ENCODE measurements at regions not wholly inside any gene's neighbourhood (a gene's known extent, or its start where the extent isn't known, plus 50 kb on each side); places are given as distances from the start of the nearest gene placed in this dataset.

GRCh38 chr18:65279668-65280305, 471.0 kb upstream of the CDH7 start:
- DNase-seq, result no peak
- Histone ChIP-seq H3K4me3 (ENCODE audit: low read length) (no peak overlapping the region), H3K79me2 (ENCODE audit: low read length) (no peaks in the 10 kb centered on the region), H3F3A (ENCODE audit: insufficient read depth, low read length) (no peaks in the 10 kb centered on the region), H4K20me1 (ENCODE audit: insufficient read depth, low read length) (no peaks in the 10 kb centered on the region), H3K9me3 (replicated peaks; ENCODE audit: insufficient read depth, low read length) (no peaks in the 10 kb centered on the region), H3K9ac (ENCODE audit: low read length) (no peak overlapping the region), H3K4me2 (ENCODE audit: low read depth, low read length) (no peak overlapping the region), H3K27me3 (replicated peaks; ENCODE audit: insufficient read depth, low read length) (no peaks in the 10 kb centered on the region), H3K36me3 (replicated peaks; ENCODE audit: insufficient read depth, low read length) (no peaks in the 10 kb centered on the region), H3K9me2 (replicated peaks; ENCODE audit: insufficient read depth, low read length) (no peaks in the 10 kb centered on the region), H3K27ac (ENCODE audit: low read length) (no peak overlapping the region), H2AFZ (ENCODE audit: low read length) (no peak overlapping the region), H3K4me1 (ENCODE audit: low read length) (no peaks in the 10 kb centered on the region)
- no peak for TF ChIP-seq EZH2phosphoT487 (IDR thresholded peaks at IDR 0.05; ENCODE audit: low read length)
- TF ChIP-seq CTCF (IDR thresholded peaks at IDR 0.05; ENCODE audit: low read length), result no peak
- no peak for TF ChIP-seq EZH2 (optimal IDR thresholded peaks at IDR 0.05; ENCODE audit: low read depth, low read length)

- Histone ChIP-seq H3K9me3 (replicated peaks; ENCODE audit: insufficient read depth, low read length) (no peaks in the 10 kb centered on the region), H3K4me1 (ENCODE audit: low read length) (no peaks in the 10 kb centered on the region), H3K4me3 (ENCODE audit: low read length) (no peak overlapping the region), H3K4me2 (ENCODE audit: low read depth, low read length) (no peak overlapping the region), H4K20me1 (ENCODE audit: insufficient read depth, low read length) (no peaks in the 10 kb centered on the region), H3K79me2 (ENCODE audit: low read length) (no peaks in the 10 kb centered on the region), H3K36me3 (replicated peaks; ENCODE audit: insufficient read depth, low read length) (no peaks in the 10 kb centered on the region), H3K9ac (ENCODE audit: low read length) (no peak overlapping the region), H2AFZ (ENCODE audit: low read length) (no peak overlapping the region), H3K27me3 (replicated peaks; ENCODE audit: insufficient read depth, low read length) (no peaks in the 10 kb centered on the region), H3K27ac (ENCODE audit: low read length) (no peak overlapping the region), H3F3A (ENCODE audit: insufficient read depth, low read length) (no peaks in the 10 kb centered on the region), H3K9me2 (replicated peaks; ENCODE audit: insufficient read depth, low read length) (no peaks in the 10 kb centered on the region)
- TF ChIP-seq EZH2phosphoT487 (IDR thresholded peaks at IDR 0.05; ENCODE audit: low read length) (no peak), EZH2 (optimal IDR thresholded peaks at IDR 0.05; ENCODE audit: low read depth, low read length) (no peak), CTCF (IDR thresholded peaks at IDR 0.05; ENCODE audit: low read length) (no peak)
- no peak for DNase-seq
Observed at GRCh38 chr18:65278939-65279667, 471.7 kb upstream of the CDH7 start.

- Histone ChIP-seq H3K9me2 (replicated peaks; ENCODE audit: insufficient read depth, low read length) (no peaks in the 10 kb centered on the region), H3K27me3 (replicated peaks; ENCODE audit: insufficient read depth, low read length) (no peaks in the 10 kb centered on the region), H4K20me1 (ENCODE audit: insufficient read depth, low read length) (no peaks in the 10 kb centered on the region), H2AFZ (ENCODE audit: low read length) (no peak overlapping the region), H3K4me1 (ENCODE audit: low read length) (no peaks in the 10 kb centered on the region), H3K36me3 (replicated peaks; ENCODE audit: insufficient read depth, low read length) (no peaks in the 10 kb centered on the region), H3K27ac (ENCODE audit: low read length) (no peak overlapping the region), H3K4me2 (ENCODE audit: low read depth, low read length) (no peak overlapping the region), H3K4me3 (ENCODE audit: low read length) (no peak overlapping the region), H3K79me2 (ENCODE audit: low read length) (no peaks in the 10 kb centered on the region), H3K9me3 (replicated peaks; ENCODE audit: insufficient read depth, low read length) (no peaks in the 10 kb centered on the region), H3F3A (ENCODE audit: insufficient read depth, low read length) (no peaks in the 10 kb centered on the region), H3K9ac (ENCODE audit: low read length) (no peak overlapping the region)
- no peak for DNase-seq
- TF ChIP-seq EZH2 (optimal IDR thresholded peaks at IDR 0.05; ENCODE audit: low read depth, low read length) (no peak), EZH2phosphoT487 (IDR thresholded peaks at IDR 0.05; ENCODE audit: low read length) (no peak), CTCF (IDR thresholded peaks at IDR 0.05; ENCODE audit: low read length) (no peak)
Observed at GRCh38 chr18:65269375-65269774, 481.4 kb upstream of the CDH7 start.

All from MM.1S (cell line).